ENCODE measurements at regions not wholly inside any gene's neighbourhood (a gene's known extent, or its start where the extent isn't known, plus 50 kb on each side); places are given as distances from the start of the nearest gene placed in this dataset.

DNA sequence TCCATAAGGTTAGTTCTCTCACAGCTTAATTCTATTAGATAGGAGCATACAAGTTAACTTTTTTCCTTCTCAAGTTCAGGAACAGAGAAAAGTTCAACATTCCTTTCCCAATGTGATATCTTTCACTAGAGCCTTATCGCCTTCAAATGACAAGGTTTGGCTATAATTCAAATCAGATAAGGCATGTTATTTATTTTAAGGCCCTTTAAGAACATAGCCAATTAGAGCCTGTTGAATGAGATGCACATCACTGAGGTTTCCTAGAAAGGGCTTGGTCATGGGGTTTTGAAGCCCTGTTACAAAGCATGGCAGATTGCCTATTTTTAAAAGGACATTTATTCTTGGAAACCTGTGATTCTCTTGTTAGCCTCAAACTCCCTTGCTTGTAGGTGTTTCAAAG lies 123.4 kb downstream of the BASP1 start:
- TF ChIP-seq CEBPB (IDR thresholded peaks at IDR 0.05) = no peak
- no peak for TF ChIP-seq REST (IDR thresholded peaks at IDR 0.05; ENCODE audit: low read depth)
- no peak for TF ChIP-seq TCF12 (IDR thresholded peaks at IDR 0.05; ENCODE audit: low read depth)
- TF ChIP-seq, protein P1, sequence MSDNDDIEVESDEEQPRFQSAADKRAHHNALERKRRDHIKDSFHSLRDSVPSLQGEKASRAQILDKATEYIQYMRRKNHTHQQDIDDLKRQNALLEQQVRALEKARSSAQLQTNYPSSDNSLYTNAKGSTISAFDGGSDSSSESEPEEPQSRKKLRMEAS (IDR thresholded peaks at IDR 0.05) = no peak
- no peak for TF ChIP-seq RAD21 (IDR thresholded peaks at IDR 0.05; ENCODE audit: low read depth)
- 0 out of 2 replicates have a peak, but pooled peaks have one; percentile 12 for TF ChIP-seq NFIC (IDR thresholded peaks at IDR 0.05)
- TF ChIP-seq FOXM1 (IDR thresholded peaks at IDR 0.05; ENCODE audit: borderline replicate concordance, low read depth) = no peak
- no peak for TF ChIP-seq TEAD4 (IDR thresholded peaks at IDR 0.05)

GRCh38 chr5:17343675-17344074 lies 126.2 kb downstream of the BASP1 start:
- TF ChIP-seq EGR1 (IDR thresholded peaks at IDR 0.05) = no peak
- TF ChIP-seq CEBPB (IDR thresholded peaks at IDR 0.05) = no peak

GRCh38 chr5:17346811-17347210 lies 129.4 kb downstream of the BASP1 start:
- TF ChIP-seq, protein P2, sequence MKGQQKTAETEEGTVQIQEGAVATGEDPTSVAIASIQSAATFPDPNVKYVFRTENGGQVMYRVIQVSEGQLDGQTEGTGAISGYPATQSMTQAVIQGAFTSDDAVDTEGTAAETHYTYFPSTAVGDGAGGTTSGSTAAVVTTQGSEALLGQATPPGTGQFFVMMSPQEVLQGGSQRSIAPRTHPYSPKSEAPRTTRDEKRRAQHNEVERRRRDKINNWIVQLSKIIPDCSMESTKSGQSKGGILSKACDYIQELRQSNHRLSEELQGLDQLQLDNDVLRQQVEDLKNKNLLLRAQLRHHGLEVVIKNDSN (IDR thresholded peaks at IDR 0.05) = no peak
- TF ChIP-seq TEAD4 (IDR thresholded peaks at IDR 0.05) (no peak), EP300 (IDR thresholded peaks at IDR 0.05; ENCODE audit: borderline replicate concordance) (no peak), NFIC (IDR thresholded peaks at IDR 0.05) (no peak)
- TF ChIP-seq, protein P1 (IDR thresholded peaks at IDR 0.05) = no peak

DNA sequence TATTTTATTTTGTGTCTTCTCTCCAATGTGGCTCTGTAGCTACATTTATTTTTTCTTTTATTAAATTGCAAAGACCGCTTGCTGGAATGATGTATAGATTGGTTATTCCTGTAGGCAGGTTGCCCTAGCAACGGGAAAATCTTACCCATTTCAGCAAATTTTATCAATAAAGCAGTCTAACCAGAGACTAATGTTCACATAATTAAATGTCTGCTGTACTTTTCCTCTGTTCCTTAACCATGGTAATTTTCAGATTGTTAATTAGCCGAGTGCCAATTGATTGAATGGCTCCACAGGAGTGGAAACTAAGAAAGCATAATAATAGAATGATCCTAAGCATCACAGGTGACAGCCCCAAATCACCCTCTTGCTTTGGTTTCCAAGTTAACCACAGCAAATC lies 134.8 kb downstream of the BASP1 start:
- TF ChIP-seq CEBPB (IDR thresholded peaks at IDR 0.05) (no peak), EP300 (IDR thresholded peaks at IDR 0.05; ENCODE audit: borderline replicate concordance) (no peak), EGR1 (IDR thresholded peaks at IDR 0.05) (no peak), TCF12 (IDR thresholded peaks at IDR 0.05; ENCODE audit: low read depth) (no peak), ZBTB7A (IDR thresholded peaks at IDR 0.05; ENCODE audit: low read depth) (no peak), RAD21 (IDR thresholded peaks at IDR 0.05; ENCODE audit: low read depth) (no peak), TEAD4 (IDR thresholded peaks at IDR 0.05) (no peak), CREB1 (IDR thresholded peaks at IDR 0.05; ENCODE audit: low read depth) (no peak), TAF1 (IDR thresholded peaks at IDR 0.05; ENCODE audit: low read depth) (no peak), NFIC (IDR thresholded peaks at IDR 0.05) (no peak)
- TF ChIP-seq, protein P1 (IDR thresholded peaks at IDR 0.05) = no peak
- TF ChIP-seq, protein P2 (IDR thresholded peaks at IDR 0.05) = no peak

DNA sequence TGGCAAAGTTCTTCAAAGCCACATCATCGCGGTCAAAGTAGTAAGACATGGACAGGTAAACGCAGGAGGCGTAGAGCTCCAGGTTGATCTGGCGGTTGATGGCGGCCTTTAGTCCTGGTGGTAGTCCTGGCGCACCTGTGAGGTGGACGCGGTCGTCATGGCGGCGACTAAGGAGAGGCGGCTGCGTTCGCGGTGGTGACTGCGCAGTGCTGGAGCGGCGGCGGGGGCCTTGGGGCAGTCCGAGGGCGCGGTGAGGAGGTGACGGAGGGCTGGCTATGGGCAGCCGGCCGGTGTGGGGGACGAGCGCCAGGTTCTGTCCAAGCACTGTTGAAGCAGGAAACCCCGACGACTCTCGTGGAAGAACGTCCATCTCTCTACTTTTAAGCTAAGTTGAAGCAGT lies 136.8 kb downstream of the BASP1 start:
- TF ChIP-seq, protein P1 (IDR thresholded peaks at IDR 0.05) = no peak
- no peak for TF ChIP-seq TCF12 (IDR thresholded peaks at IDR 0.05; ENCODE audit: low read depth)

DNA sequence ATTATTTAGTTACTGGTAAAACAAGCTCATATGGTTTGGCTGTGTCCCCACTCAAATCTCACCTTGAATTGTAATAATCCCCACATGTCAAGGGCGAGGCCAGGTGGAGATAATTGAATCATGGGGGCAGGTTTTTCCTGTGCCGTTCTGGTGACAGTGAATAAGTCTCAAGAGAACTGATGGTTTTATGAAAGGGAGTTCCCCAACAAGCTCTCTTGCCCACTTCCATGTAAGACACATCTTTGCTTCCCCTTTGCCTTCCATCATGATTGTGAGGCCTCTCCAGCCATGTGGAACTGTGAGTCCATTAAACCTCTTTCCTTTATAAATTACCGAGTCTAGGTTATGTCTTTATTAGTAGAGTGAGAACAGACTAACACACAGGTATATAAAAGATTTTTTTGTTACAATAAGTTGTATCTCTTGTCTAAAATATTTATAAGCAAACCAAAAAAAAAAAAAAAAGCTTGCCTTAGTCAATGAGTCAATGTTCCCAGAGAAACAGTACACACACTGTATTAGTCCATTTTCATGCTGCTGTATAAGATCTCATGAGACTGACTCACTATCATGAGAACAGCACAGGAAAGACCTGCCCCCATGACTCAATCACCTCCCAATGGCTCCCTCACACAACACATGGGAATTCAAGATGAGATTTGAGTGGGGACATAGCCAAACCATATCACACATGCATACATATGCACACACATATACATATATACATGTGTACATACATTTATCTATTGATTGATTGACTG lies 138.3 kb downstream of the BASP1 start:
- TF ChIP-seq ZBTB7A (IDR thresholded peaks at IDR 0.05; ENCODE audit: low read depth) (no peak), TEAD4 (IDR thresholded peaks at IDR 0.05) (no peak), FOXM1 (IDR thresholded peaks at IDR 0.05; ENCODE audit: borderline replicate concordance, low read depth) (no peak), TCF12 (IDR thresholded peaks at IDR 0.05; ENCODE audit: low read depth) (no peak), RAD21 (IDR thresholded peaks at IDR 0.05; ENCODE audit: low read depth) (no peak), EGR1 (IDR thresholded peaks at IDR 0.05) (no peak), TAF1 (IDR thresholded peaks at IDR 0.05; ENCODE audit: low read depth) (no peak), NFIC (IDR thresholded peaks at IDR 0.05) (no peak), CREB1 (IDR thresholded peaks at IDR 0.05; ENCODE audit: low read depth) (no peak)
- TF ChIP-seq, protein P2 (IDR thresholded peaks at IDR 0.05) = no peak
- TF ChIP-seq, protein P1 (IDR thresholded peaks at IDR 0.05) = no peak

- TF ChIP-seq FOXM1 (IDR thresholded peaks at IDR 0.05; ENCODE audit: borderline replicate concordance, low read depth) (no peak), REST (IDR thresholded peaks at IDR 0.05; ENCODE audit: low read depth) (no peak), ZBTB7A (IDR thresholded peaks at IDR 0.05; ENCODE audit: low read depth) (no peak), CEBPB (IDR thresholded peaks at IDR 0.05) (no peak), EP300 (IDR thresholded peaks at IDR 0.05; ENCODE audit: borderline replicate concordance) (no peak), EGR1 (IDR thresholded peaks at IDR 0.05) (no peak), NFIC (IDR thresholded peaks at IDR 0.05) (no peak), TAF1 (IDR thresholded peaks at IDR 0.05; ENCODE audit: low read depth) (no peak), TEAD4 (IDR thresholded peaks at IDR 0.05) (no peak), YY1 (IDR thresholded peaks at IDR 0.05; ENCODE audit: low read depth) (no peak), TCF12 (IDR thresholded peaks at IDR 0.05; ENCODE audit: low read depth) (no peak)
- TF ChIP-seq, protein P2 (IDR thresholded peaks at IDR 0.05) = no peak
Observed at GRCh38 chr5:17356551-17356950, 139.1 kb downstream of the BASP1 start.

All from Ishikawa (cell line).